Activated T-cell treated with anti-CD3 and anti-CD28 coated beads, Interleukin-2, amount 50 U/mL, for 4 hours (primary cell): ENCODE measurements at regions not wholly inside any gene's neighbourhood (a gene's known extent, or its start where the extent isn't known, plus 50 kb on each side); places are given as distances from the start of the nearest gene placed in this dataset.
"Not testable (repeated sequence)": the region's sequence is repeated elsewhere in the genome, so short reads cannot be mapped to it uniquely, and the experiment has no call there.

Experiments used
- ATAC-seq, 2 donors: fragments of 200-7000 bp; cut with Tn5 transposase; one replicate each; pipeline ENCODE4 v1.10.0; 2021
- DNase-seq: peaks from one replicate; pipeline ENCODE4 v3.0.0-alpha.2; 2020
- H3K27me3 Mint-ChIP-seq: one replicate; pipeline ENCODE4 v1.8.0; 2021; ENCODE audit warnings: low read depth, mixed read lengths
- H3K36me3 Mint-ChIP-seq: one replicate; pipeline ENCODE4 v1.8.0; 2022; ENCODE audit warnings: mixed read lengths; ENCODE audit not compliant: insufficient read depth
- H3K4me1 Mint-ChIP-seq: one replicate; pipeline ENCODE4 v1.8.0; 2021; ENCODE audit warnings: low read depth, mixed read lengths
- H3K4me3 Mint-ChIP-seq: one replicate; pipeline ENCODE4 v1.8.0; 2021; ENCODE audit warnings: mild to moderate bottlenecking, moderate library complexity, mixed read lengths
- H3K9me3 Mint-ChIP-seq: one replicate; pipeline ENCODE4 v1.8.0; 2021; ENCODE audit warnings: mixed read lengths

GRCh38 chr4:160082432-160083207 is 979.7 kb downstream of the RAPGEF2 start:
- peaks cover 7% of the 10 kb centered on the region for H3K9me3 Mint-ChIP-seq
- no peaks in the 10 kb centered on the region for H3K36me3 Mint-ChIP-seq
- no peaks in the 10 kb centered on the region for H3K27me3 Mint-ChIP-seq
- DNase-seq (no peak), ATAC-seq (no peak)
- no peak overlapping the region for H3K4me3 Mint-ChIP-seq
- H3K4me1 Mint-ChIP-seq = no peaks in the 10 kb centered on the region

GRCh38 chr4:160091631-160092030 is 988.8 kb downstream of the RAPGEF2 start:
- H3K9me3 Mint-ChIP-seq = peaks cover 33% of the 10 kb centered on the region
- H3K4me3 Mint-ChIP-seq = no peak overlapping the region
- H3K27me3 Mint-ChIP-seq = no peaks in the 10 kb centered on the region
- no peaks in the 10 kb centered on the region for H3K4me1 Mint-ChIP-seq
- DNase-seq (no peak), ATAC-seq (no peak)
- H3K36me3 Mint-ChIP-seq = no peaks in the 10 kb centered on the region

GRCh38 chr4:160100316-160100715 is 997.4 kb downstream of the RAPGEF2 start:
- ATAC-seq = no peak
- peaks cover 10% of the 10 kb centered on the region for H3K9me3 Mint-ChIP-seq
- no peaks in the 10 kb centered on the region for H3K4me1 Mint-ChIP-seq
- H3K4me3 Mint-ChIP-seq = no peak overlapping the region
- H3K27me3 Mint-ChIP-seq = no peaks in the 10 kb centered on the region
- H3K36me3 Mint-ChIP-seq = no peaks in the 10 kb centered on the region
- DNase-seq = no peak

- Mint-ChIP-seq H3K27me3 (no peaks in the 10 kb centered on the region), H3K4me3 (no peak overlapping the region), H3K4me1 (no peaks in the 10 kb centered on the region), H3K9me3 (peaks cover 35% of the 10 kb centered on the region), H3K36me3 (no peaks in the 10 kb centered on the region)
- no peak for DNase-seq
- ATAC-seq = no peak
Measured at GRCh38 chr4:160110891-160111290, 1008.0 kb downstream of the RAPGEF2 start.

GRCh38 chr4:160117686-160118085 is 1014.8 kb downstream of the RAPGEF2 start:
- H3K4me1 Mint-ChIP-seq = no peaks in the 10 kb centered on the region
- no peaks in the 10 kb centered on the region for H3K36me3 Mint-ChIP-seq
- DNase-seq (no peak), ATAC-seq (no peak)
- H3K27me3 Mint-ChIP-seq = no peaks in the 10 kb centered on the region
- no peak overlapping the region for H3K4me3 Mint-ChIP-seq
- peaks cover 13% of the 10 kb centered on the region for H3K9me3 Mint-ChIP-seq

- H3K4me3 Mint-ChIP-seq, ATAC-seq, H3K27me3 Mint-ChIP-seq, DNase-seq, H3K9me3 Mint-ChIP-seq, H3K36me3 Mint-ChIP-seq, H3K4me1 Mint-ChIP-seq: not testable (repeated sequence)
Measured at GRCh38 chr4:160125576-160126287, 1022.9 kb downstream of the RAPGEF2 start.

GRCh38 chr4:160127211-160127610 is 1024.3 kb downstream of the RAPGEF2 start:
- Mint-ChIP-seq H3K4me1 (no peaks in the 10 kb centered on the region), H3K4me3 (no peak overlapping the region)
- no peak for ATAC-seq

GRCh38 chr4:160129439-160129838 is 1026.6 kb downstream of the RAPGEF2 start:
- Mint-ChIP-seq H3K4me3 (no peak overlapping the region), H3K9me3 (peaks cover 27% of the 10 kb centered on the region), H3K4me1 (no peaks in the 10 kb centered on the region), H3K27me3 (no peaks in the 10 kb centered on the region), H3K36me3 (no peaks in the 10 kb centered on the region)
- DNase-seq = no peak
- ATAC-seq = no peak

More at GRCh38 chr4:160127211-160127610, 1024.3 kb downstream of the RAPGEF2 start:
- H3K27me3 Mint-ChIP-seq = no peaks in the 10 kb centered on the region
- no peak for DNase-seq
- no peaks in the 10 kb centered on the region for H3K36me3 Mint-ChIP-seq
- peaks cover 16% of the 10 kb centered on the region for H3K9me3 Mint-ChIP-seq

GRCh38 chr4:160136021-160136420 is 1033.1 kb downstream of the RAPGEF2 start:
- H3K27me3 Mint-ChIP-seq = no peaks in the 10 kb centered on the region
- no peak for DNase-seq
- no peak overlapping the region for H3K4me3 Mint-ChIP-seq
- H3K4me1 Mint-ChIP-seq = no peaks in the 10 kb centered on the region
- H3K9me3 Mint-ChIP-seq = peaks cover 32% of the 10 kb centered on the region
- no peak for ATAC-seq
- no peaks in the 10 kb centered on the region for H3K36me3 Mint-ChIP-seq

- no peaks in the 10 kb centered on the region for H3K27me3 Mint-ChIP-seq
- no peaks in the 10 kb centered on the region for H3K4me1 Mint-ChIP-seq
- no peaks in the 10 kb centered on the region for H3K36me3 Mint-ChIP-seq
- no peak for ATAC-seq
- peaks cover 11% of the 10 kb centered on the region for H3K9me3 Mint-ChIP-seq
- H3K4me3 Mint-ChIP-seq = no peak overlapping the region
- no peak for DNase-seq
Measured at GRCh38 chr4:160141206-160141605, 1038.3 kb downstream of the RAPGEF2 start.

- DNase-seq = no peak
- no peaks in the 10 kb centered on the region for H3K36me3 Mint-ChIP-seq
- ATAC-seq = no peak
- peaks cover 11% of the 10 kb centered on the region for H3K9me3 Mint-ChIP-seq
- no peaks in the 10 kb centered on the region for H3K4me1 Mint-ChIP-seq
- no peak overlapping the region for H3K4me3 Mint-ChIP-seq
- H3K27me3 Mint-ChIP-seq = no peaks in the 10 kb centered on the region
Measured at GRCh38 chr4:160142579-160142978, 1039.7 kb downstream of the RAPGEF2 start.

GRCh38 chr4:160143574-160143973 is 1040.7 kb downstream of the RAPGEF2 start:
- H3K27me3 Mint-ChIP-seq = no peaks in the 10 kb centered on the region
- H3K9me3 Mint-ChIP-seq = peaks cover 11% of the 10 kb centered on the region
- H3K36me3 Mint-ChIP-seq = no peaks in the 10 kb centered on the region
- no peak for ATAC-seq
- no peak for DNase-seq
- no peaks in the 10 kb centered on the region for H3K4me1 Mint-ChIP-seq
- no peak overlapping the region for H3K4me3 Mint-ChIP-seq

GRCh38 chr4:160159457-160159856 is 1056.6 kb downstream of the RAPGEF2 start:
- DNase-seq = no peak
- ATAC-seq = no peak
- no peaks in the 10 kb centered on the region for H3K36me3 Mint-ChIP-seq
- H3K4me3 Mint-ChIP-seq = no peak overlapping the region
- no peaks in the 10 kb centered on the region for H3K27me3 Mint-ChIP-seq
- H3K4me1 Mint-ChIP-seq = no peaks in the 10 kb centered on the region
- H3K9me3 Mint-ChIP-seq = peaks cover 17% of the 10 kb centered on the region

- no peak for ATAC-seq
- H3K4me3 Mint-ChIP-seq = no peak overlapping the region
- DNase-seq = no peak
- no peaks in the 10 kb centered on the region for H3K36me3 Mint-ChIP-seq
- peaks cover 22% of the 10 kb centered on the region for H3K9me3 Mint-ChIP-seq
- H3K4me1 Mint-ChIP-seq = no peaks in the 10 kb centered on the region
- no peaks in the 10 kb centered on the region for H3K27me3 Mint-ChIP-seq
Measured at GRCh38 chr4:160161026-160161425, 1058.1 kb downstream of the RAPGEF2 start.

- no peak for DNase-seq
- Mint-ChIP-seq H3K9me3 (peaks cover 11% of the 10 kb centered on the region), H3K4me3 (no peak overlapping the region), H3K27me3 (no peaks in the 10 kb centered on the region), H3K4me1 (no peaks in the 10 kb centered on the region), H3K36me3 (no peaks in the 10 kb centered on the region)
- no peak for ATAC-seq
Measured at GRCh38 chr4:160175064-160175643, 1072.3 kb downstream of the RAPGEF2 start.
